K562 (cell line): ENCODE measurements at regions not wholly inside any gene's neighbourhood (a gene's known extent, or its start where the extent isn't known, plus 50 kb on each side); places are given as distances from the start of the nearest gene placed in this dataset.

Experiments used
- ATAC-seq: fragments of 200-7000 bp; cut with Tn5 transposase; 3 replicates; pipeline ENCODE4 v1.9.1; 2020; ENCODE audit warnings: moderate library complexity
- BruUV-seq: library from RNA; stranded (reverse); fragments of 400-500 nt; replicated peaks from 2 replicates; lab custom pipeline; 2021; lab: Mats Ljungman, UMichigan
- CTCF ChIA-PET: fragments of 300-600 bp; formaldehyde crosslinking; extraction: SDS; loops from one replicate; lab custom pipeline; 2021; ENCODE audit warnings: low intra/inter-chr PET ratio; lab: Yijun Ruan, JAX
- POLR2A ChIA-PET: fragments of 300-600, 350-650 bp; sonication (Branson Sonifier 250); formaldehyde crosslinking; extraction: SDS; loops from one replicate; lab custom pipeline; 2021; ENCODE audit warnings: antibody characterized with exemption, inconsistent platforms; lab: Yijun Ruan, JAX
- DNase-seq, 4 experiments: peaks; one replicate each; pipeline versions ENCODE4 v3.0.0 to v3.0.0-alpha.2; 2011 to 2018; ENCODE audit warnings: low spot score in 3 of 4, mixed read lengths in 3 of 4; ENCODE audit errors: extremely low read depth in 1 of 4
- FAIRE-seq: peaks from 2 replicates; lab custom pipeline; 2011; peaks lifted over from hg19 to GRCh38; lab: Jason Lieb, UNC
- H2AFZ ChIP-seq: 2 replicates; pipeline ENCODE4 v1.6.0; 2011; ENCODE audit warnings: low read depth, low read length, control low read depth, inconsistent platforms
- H3K27ac ChIP-seq: fragments of 200-600 bp; 3 replicates; pipeline ENCODE4 v1.8.0; 2011; ENCODE audit warnings: low read depth, mild to moderate bottlenecking, control low read depth, inconsistent platforms, low read length, moderate library complexity, mixed read lengths; ENCODE audit errors: extremely low read depth
- H3K27me3 ChIP-seq, 2 experiments: fragments of 300-600 bp in 1 of 2; 2 replicates in 1 of 2; 3 replicates in 1 of 2; pipeline versions ENCODE4 v1.6.0 to v1.8.0; 2011; ENCODE audit warnings: inconsistent platforms in 2 of 2, low read length in 2 of 2, mild to moderate bottlenecking in 1 of 2, mixed read lengths in 1 of 2, moderate library complexity in 1 of 2; ENCODE audit not compliant: control insufficient read depth in 2 of 2, insufficient read depth in 2 of 2
- H3K36me3 ChIP-seq: fragments of 300-600 bp; 3 replicates; pipeline ENCODE4 v1.8.0; 2011; ENCODE audit warnings: mild to moderate bottlenecking, low read length, inconsistent platforms; ENCODE audit not compliant: control insufficient read depth, insufficient read depth
- H3K4me1 ChIP-seq, 2 experiments: fragments of 200-600 bp in 1 of 2; replicated peaks in 1 of 2; 2 replicates in 1 of 2; 3 replicates in 1 of 2; pipeline versions ENCODE4 v1.5.1 to v1.8.0; 2011; ENCODE audit warnings: inconsistent platforms in 2 of 2, low read length in 2 of 2, mild to moderate bottlenecking in 1 of 2, mixed read lengths in 1 of 2, moderate library complexity in 1 of 2; ENCODE audit not compliant: control insufficient read depth in 2 of 2, insufficient read depth in 2 of 2
- H3K4me2 ChIP-seq: 2 replicates; pipeline ENCODE4 v1.6.1; 2011; ENCODE audit warnings: low read length, control low read depth, inconsistent platforms, mixed read lengths; ENCODE audit not compliant: insufficient read depth
- H3K4me3 ChIP-seq: fragments of 200-600 bp; sonication (generic), shearing (Covaris generic); 2 replicates; pipeline ENCODE4 v1.5.1; 2016; ENCODE audit warnings: control low read depth, inconsistent platforms
- H3K79me2 ChIP-seq: fragments of 200-600 bp; 3 replicates; pipeline ENCODE4 v1.8.0; 2011; ENCODE audit warnings: low read length, inconsistent platforms; ENCODE audit not compliant: control insufficient read depth, insufficient read depth
- H3K9ac ChIP-seq, 2 experiments: 2 replicates each; pipeline versions ENCODE4 v1.6.0 to v1.6.1; 2011; ENCODE audit warnings: low read depth in 2 of 2, low read length in 2 of 2, control low read depth in 1 of 2, inconsistent platforms in 1 of 2, mild to moderate bottlenecking in 1 of 2, mixed read lengths in 1 of 2; ENCODE audit not compliant: insufficient read depth in 1 of 2
- H3K9me1 ChIP-seq: one replicate; pipeline ENCODE4 v1.6.0; 2011; ENCODE audit warnings: inconsistent platforms, mild to moderate bottlenecking, low read length, moderate library complexity; ENCODE audit not compliant: control insufficient read depth, insufficient read depth
- H3K9me3 ChIP-seq: replicated peaks from 2 replicates; pipeline ENCODE4 v1.5.1; 2011; ENCODE audit warnings: low read depth, low read length, inconsistent platforms; ENCODE audit not compliant: control insufficient read depth, insufficient read depth
- H4K20me1 ChIP-seq: replicated peaks from 2 replicates; pipeline ENCODE4 v1.6.1; 2011; ENCODE audit warnings: low read length, inconsistent platforms, mixed read lengths; ENCODE audit not compliant: control insufficient read depth, insufficient read depth
- CBFA2T2 ChIP-seq: fragments of 450-650 bp; conservative IDR thresholded peaks from 2 replicates; pipeline ENCODE4 v1.6.1; 2017; ENCODE audit warnings: mild to moderate bottlenecking
- CBFA2T3 ChIP-seq: fragments of 450-650 bp; IDR thresholded peaks from 2 replicates; pipeline ENCODE4 v1.6.1; 2017
- CCNT2 ChIP-seq: IDR thresholded peaks from 2 replicates; pipeline ENCODE4 v1.6.1; 2011; ENCODE audit warnings: borderline replicate concordance, low read depth, mild to moderate bottlenecking, moderate library complexity, mixed read lengths, low read length; ENCODE audit not compliant: insufficient read length; ENCODE audit errors: extremely low read depth
- ELF4 ChIP-seq: fragments of 450-650 bp; formaldehyde crosslinking; IDR thresholded peaks from 2 replicates; pipeline ENCODE4 v1.4.0; 2022; ENCODE audit warnings: missing genetic modification characterization
- FOXK1 ChIP-seq: sonication (generic); formaldehyde crosslinking; IDR thresholded peaks from 2 replicates; pipeline ENCODE4 v1.8.0; 2022; ENCODE audit warnings: missing genetic modification reagents, mild to moderate bottlenecking, borderline replicate concordance
- FUS ChIP-seq: fragments of 200-400 bp; formaldehyde crosslinking; optimal IDR thresholded peaks from 2 replicates; pipeline ENCODE3; 2017; ENCODE audit warnings: low read depth, low read length
- GABPB2 ChIP-seq: fragments of 250-450 bp; sonication (Bioruptor Pico); conservative IDR thresholded peaks from 2 replicates; pipeline ENCODE4 v1.5.1; 2021; ENCODE audit warnings: mild to moderate bottlenecking
- HEY1 ChIP-seq: fragments of 250-450 bp; sonication (Bioruptor Pico); IDR thresholded peaks from 2 replicates; pipeline ENCODE4 v1.5.0; 2020; ENCODE audit warnings: mild to moderate bottlenecking, moderate library complexity, borderline replicate concordance
- RBBP5 ChIP-seq: fragments of 200-600 bp; sonication (generic); IDR thresholded peaks from 2 replicates; pipeline ENCODE4 v1.6.1; 2012; ENCODE audit warnings: borderline replicate concordance, mild to moderate bottlenecking, low read length, control low read depth, inconsistent platforms; ENCODE audit not compliant: insufficient read depth, poor library complexity, severe bottlenecking
- RBM25 ChIP-seq: fragments of 200-400 bp; formaldehyde crosslinking; IDR thresholded peaks from 2 replicates; pipeline ENCODE4 v1.6.1; 2018; ENCODE audit warnings: low read length, low read depth, moderate library complexity; ENCODE audit not compliant: severe bottlenecking
- SAFB ChIP-seq: fragments of 200-400 bp; formaldehyde crosslinking; IDR thresholded peaks from 2 replicates; pipeline ENCODE4 v1.6.1; 2017; ENCODE audit warnings: low read depth, low read length, borderline replicate concordance
- SMAD3 ChIP-seq: fragments of 450-650 bp; formaldehyde crosslinking; conservative IDR thresholded peaks from 2 replicates; pipeline ENCODE4 v1.4.0; 2020; ENCODE audit warnings: mild to moderate bottlenecking
- SMARCA5 ChIP-seq: fragments of 450-650 bp; IDR thresholded peaks from 2 replicates; pipeline ENCODE4 v1.6.1; 2016
- ZNF274 ChIP-seq: IDR thresholded peaks from 2 replicates; pipeline ENCODE4 v1.6.1; 2011; ENCODE audit warnings: low read depth, mild to moderate bottlenecking, low read length, moderate library complexity, borderline replicate concordance
- ZNF449 ChIP-seq: fragments of 250-450 bp; sonication (Bioruptor Pico); IDR thresholded peaks from 2 replicates; pipeline ENCODE4 v1.8.0; 2022; ENCODE audit warnings: moderate library complexity, mild to moderate bottlenecking, inconsistent platforms
- ZNF584 ChIP-seq: fragments of 200-800 bp; sonication (Bioruptor generic); IDR thresholded peaks from 2 replicates; pipeline ENCODE4 v1.6.1; 2016; ENCODE audit warnings: low read depth, mild to moderate bottlenecking, missing genetic modification characterization, missing compliant biosample characterization
- WGBS: fragments of 100-300 bp; shearing (Covaris generic); methylation state at CpG from one replicate; pipeline ENCODE4 v1.1.6; 2016; ENCODE audit warnings: low coverage, mixed read lengths; ENCODE audit not compliant: insufficient coverage; ENCODE audit errors: missing lambda C conversion rate; 5-methylcytosine and 5-hydroxymethylcytosine counted together
- in situ Hi-C: fragments of 300-500 bp; cut with MboI; formaldehyde crosslinking; loops from 4 replicates; pipeline ENCODE4 v1.15.0; 2018; ENCODE audit warnings: inconsistent platforms, mixed read lengths
- intact Hi-C: fragments of 100-400 bp; cut with micrococcal nuclease; formaldehyde crosslinking; loops from 2 replicates; pipeline ENCODE4 v1.14.2; 2022

GRCh38 chr9:68626526-68626925, 78.5 kb upstream of the PIP5K1B start:
- intact Hi-C loops (no loop called here), in situ Hi-C loops (no loop called here)
- Histone ChIP-seq H3K9me1 (no peaks in the 10 kb centered on the region), H4K20me1 (no peaks in the 10 kb centered on the region), H3K4me2 (no peak overlapping the region), H3K79me2 (no peaks in the 10 kb centered on the region), H3K9ac (no peak overlapping the region), H3K27me3 (no peaks in the 10 kb centered on the region; a peak in 2 of 5 replicates), H3K27ac (no peak overlapping the region), H3K36me3 (no peaks in the 10 kb centered on the region), H2AFZ (no peak overlapping the region), H3K9me3 (no peaks in the 10 kb centered on the region), H3K4me1 (peaks cover 0 to 15% of the 10 kb centered on the region in 2 experiments; a peak in 3 of 5 replicates), H3K4me3 (no peak overlapping the region)
- ChIA-PET CTCF (no interaction called here), POLR2A (interaction anchor here (0.7 kb wide), 1 partner anchor 12 kb away, joined by 3 read pairs; no protein-coding TSS in a partner anchor)
- FAIRE-seq: no peak
- ATAC-seq: no peak
- BruUV-seq: no TSS peak
- 0% methylated on average over 2 of the region's 2 CpGs for WGBS
- no peak for DNase-seq
- TF ChIP-seq CBFA2T3 (peak; percentile 43), FOXK1 (no peak), CBFA2T2 (peak; percentile 28; the same call in 1 of the 2 replicates), CCNT2 (no peak), SAFB (no peak)

- intact Hi-C loops (no loop called here), in situ Hi-C loops (no loop called here)
- ATAC-seq (no peak), DNase-seq (no peak), FAIRE-seq (no peak)
- no peak overlapping the region for H3K4me3 ChIP-seq
- no peak overlapping the region for H3K4me2 ChIP-seq
- no peak overlapping the region for H3K27ac ChIP-seq
- H3K9me1 ChIP-seq: no peaks in the 10 kb centered on the region
- no peaks in the 10 kb centered on the region for H3K36me3 ChIP-seq
- no peaks in the 10 kb centered on the region; a peak in 2 of 5 replicates for H3K27me3 ChIP-seq
- BruUV-seq: no TSS peak
- 54% methylated on average over 3 of the region's 3 CpGs for WGBS
- H3K4me1 ChIP-seq: peaks cover 0 to 15% of the 10 kb centered on the region in 2 experiments; a peak in 3 of 5 replicates
- no peaks in the 10 kb centered on the region for H3K9me3 ChIP-seq
- H2AFZ ChIP-seq: no peak overlapping the region
- ChIA-PET POLR2A (interaction anchor here (0.7 kb wide), 1 partner anchor 13 kb away, joined by 3 read pairs; no protein-coding TSS in a partner anchor), CTCF (no interaction called here)
- H3K79me2 ChIP-seq: no peaks in the 10 kb centered on the region
- no peak overlapping the region for H3K9ac ChIP-seq
- no peaks in the 10 kb centered on the region for H4K20me1 ChIP-seq
- TF ChIP-seq ZNF584 (CRISPR knock-in tag) (no peak), GABPB2 (no peak), ELF4 (no peak), HEY1 (CRISPR knock-in tag) (no peak), SMARCA5 (no peak), FUS (no peak), RBM25 (peak; percentile 95), SMAD3 (no peak), RBBP5 (no peak), ZNF449 (no peak), ZNF274 (no peak)
Measured at GRCh38 chr9:68627104-68627503, 77.9 kb upstream of the PIP5K1B start.
